ENCODE measurements at regions not wholly inside any gene's neighbourhood (a gene's known extent, or its start where the extent isn't known, plus 50 kb on each side); places are given as distances from the start of the nearest gene placed in this dataset.
A peak's percentile ranks its signal among the peaks of the same experiment; 100 is the strongest.

- ATAC-seq: no peak
- no peaks in the 10 kb centered on the region for H3K36me3 Mint-ChIP-seq (ENCODE audit: low read depth)
- ChIA-PET POLR2A (no interaction called here), CTCF (no interaction called here)
- no peaks in the 10 kb centered on the region for H3K27me3 Mint-ChIP-seq
- peaks cover 6% of the 10 kb centered on the region for H3K9me3 Mint-ChIP-seq
- intact Hi-C loops (cut with micrococcal nuclease): no loop called here
- peaks cover 10% of the 10 kb centered on the region for H3K4me1 Mint-ChIP-seq (ENCODE audit: low read depth)
- no peak for DNase-seq
- H3K4me3 Mint-ChIP-seq: no peak overlapping the region
- TF ChIP-seq, protein P1, sequence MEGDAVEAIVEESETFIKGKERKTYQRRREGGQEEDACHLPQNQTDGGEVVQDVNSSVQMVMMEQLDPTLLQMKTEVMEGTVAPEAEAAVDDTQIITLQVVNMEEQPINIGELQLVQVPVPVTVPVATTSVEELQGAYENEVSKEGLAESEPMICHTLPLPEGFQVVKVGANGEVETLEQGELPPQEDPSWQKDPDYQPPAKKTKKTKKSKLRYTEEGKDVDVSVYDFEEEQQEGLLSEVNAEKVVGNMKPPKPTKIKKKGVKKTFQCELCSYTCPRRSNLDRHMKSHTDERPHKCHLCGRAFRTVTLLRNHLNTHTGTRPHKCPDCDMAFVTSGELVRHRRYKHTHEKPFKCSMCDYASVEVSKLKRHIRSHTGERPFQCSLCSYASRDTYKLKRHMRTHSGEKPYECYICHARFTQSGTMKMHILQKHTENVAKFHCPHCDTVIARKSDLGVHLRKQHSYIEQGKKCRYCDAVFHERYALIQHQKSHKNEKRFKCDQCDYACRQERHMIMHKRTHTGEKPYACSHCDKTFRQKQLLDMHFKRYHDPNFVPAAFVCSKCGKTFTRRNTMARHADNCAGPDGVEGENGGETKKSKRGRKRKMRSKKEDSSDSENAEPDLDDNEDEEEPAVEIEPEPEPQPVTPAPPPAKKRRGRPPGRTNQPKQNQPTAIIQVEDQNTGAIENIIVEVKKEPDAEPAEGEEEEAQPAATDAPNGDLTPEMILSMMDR (IDR thresholded peaks at IDR 0.05): no peak
- H3K27ac Mint-ChIP-seq: no peak overlapping the region
Measured at GRCh38 chr5:68149189-68149588, 66.4 kb upstream of the PIK3R1 start.

- intact Hi-C loops (cut with micrococcal nuclease): no loop called here
- DNase-seq: no peak
- Mint-ChIP-seq H3K27ac (no peak overlapping the region), H3K36me3 (ENCODE audit: low read depth) (no peaks in the 10 kb centered on the region), H3K27me3 (no peaks in the 10 kb centered on the region), H3K4me1 (ENCODE audit: low read depth) (peaks cover 10% of the 10 kb centered on the region), H3K9me3 (peaks cover 7% of the 10 kb centered on the region), H3K4me3 (no peak overlapping the region)
- ATAC-seq: no peak
- TF ChIP-seq, protein P1 (IDR thresholded peaks at IDR 0.05): no peak
- POLR2A ChIA-PET: interaction anchor here (0.5 kb wide), 1 partner anchor 147 kb away, joined by 3 read pairs; no protein-coding TSS in a partner anchor
- CTCF ChIA-PET: interaction anchor here (1.1 kb wide), 1 partner anchor 107 kb away, joined by 3 read pairs; no protein-coding TSS in a partner anchor
Measured at GRCh38 chr5:68148096-68148495, 67.5 kb upstream of the PIK3R1 start.

DNA sequence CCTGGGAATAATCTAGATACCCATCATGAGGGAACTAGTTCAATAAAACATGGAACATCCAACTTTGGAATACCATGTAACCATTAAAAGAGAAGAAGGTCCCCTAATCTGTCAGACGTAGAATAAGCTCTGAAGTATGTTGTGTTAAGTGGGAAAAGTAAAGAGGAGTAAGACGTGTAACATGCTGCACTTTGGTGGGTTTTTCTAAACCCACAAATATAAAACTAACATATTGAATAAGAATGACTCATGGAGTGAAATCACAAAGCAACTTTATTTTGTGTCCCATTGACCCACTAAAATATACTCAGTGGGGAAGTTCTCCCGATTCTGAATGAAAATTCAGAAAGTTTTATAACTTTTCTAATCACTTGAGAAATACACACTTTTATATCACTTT, 67.9 kb upstream of the PIK3R1 start:
- H3K27me3 Mint-ChIP-seq: no peaks in the 10 kb centered on the region
- TF ChIP-seq, protein P1 (IDR thresholded peaks at IDR 0.05): no peak
- CTCF ChIA-PET: interaction anchor here (1.1 kb wide), 1 partner anchor 107 kb away, joined by 3 read pairs; no protein-coding TSS in a partner anchor

DNA sequence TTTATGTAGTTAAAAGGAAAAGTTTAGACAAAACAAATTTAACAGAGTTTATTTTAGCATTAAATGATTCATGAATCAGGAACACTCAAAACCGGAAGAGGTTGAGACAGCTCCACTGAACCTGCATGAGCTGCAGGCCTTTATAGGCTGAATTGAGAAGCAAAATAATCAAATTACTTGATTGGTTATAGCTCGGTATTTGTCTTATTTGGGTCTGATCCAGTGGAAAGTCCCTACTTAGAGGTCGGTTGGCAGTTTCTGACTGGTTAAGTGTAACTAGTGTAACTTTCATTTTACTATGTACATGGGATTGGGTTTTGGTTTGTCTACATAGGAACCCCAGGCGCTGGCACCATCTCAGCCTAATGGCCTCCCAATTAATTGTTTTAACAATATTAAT, 74.1 kb upstream of the PIK3R1 start:
- Mint-ChIP-seq H3K36me3 (ENCODE audit: low read depth) (no peaks in the 10 kb centered on the region), H3K27me3 (peaks cover 1% of the 10 kb centered on the region), H3K4me3 (no peak overlapping the region), H3K4me1 (ENCODE audit: low read depth) (peaks cover 10% of the 10 kb centered on the region), H3K9me3 (peaks cover 10% of the 10 kb centered on the region), H3K27ac (no peak overlapping the region)
- TF ChIP-seq, protein P1 (IDR thresholded peaks at IDR 0.05): no peak
- ChIA-PET POLR2A (no interaction called here), CTCF (no interaction called here)
- DNase-seq (no peak), ATAC-seq (peak; percentile 77)
- intact Hi-C loops (cut with micrococcal nuclease): no loop called here

More for the DNA sequence above, 67.9 kb upstream of the PIK3R1 start:
- DNase-seq (no peak), ATAC-seq (peak; percentile 17)
- Mint-ChIP-seq H3K9me3 (peaks cover 10% of the 10 kb centered on the region), H3K4me1 (ENCODE audit: low read depth) (peaks cover 10% of the 10 kb centered on the region), H3K4me3 (no peak overlapping the region), H3K36me3 (ENCODE audit: low read depth) (no peaks in the 10 kb centered on the region), H3K27ac (no peak overlapping the region)
- POLR2A ChIA-PET: interaction anchor here (0.5 kb wide), 1 partner anchor 148 kb away, joined by 3 read pairs; no protein-coding TSS in a partner anchor
- intact Hi-C loops (cut with micrococcal nuclease): no loop called here

DNA sequence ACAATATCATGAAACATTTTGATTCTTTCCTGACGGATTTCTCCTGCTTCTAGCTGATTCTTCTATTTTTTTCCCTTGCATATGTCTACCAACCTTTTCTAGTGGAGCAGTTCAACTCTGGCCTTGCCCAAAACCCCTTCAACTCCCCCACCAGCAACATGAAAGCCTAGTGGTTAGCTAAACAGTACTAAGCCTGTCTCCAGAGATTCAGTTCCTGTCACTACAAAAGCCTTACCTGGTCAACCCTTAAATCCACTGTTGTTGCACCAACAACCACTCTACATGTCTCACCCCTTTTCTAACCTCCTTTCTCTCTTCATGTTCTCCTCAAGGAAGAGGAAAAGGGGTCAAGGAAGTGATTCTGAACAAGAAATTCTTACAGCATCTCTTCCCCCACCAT, 74.8 kb upstream of the PIK3R1 start:
- peaks cover 10% of the 10 kb centered on the region for H3K9me3 Mint-ChIP-seq
- no peak overlapping the region for H3K27ac Mint-ChIP-seq
- no peak overlapping the region for H3K4me3 Mint-ChIP-seq
- intact Hi-C loops (cut with micrococcal nuclease): no loop called here
- H3K36me3 Mint-ChIP-seq (ENCODE audit: low read depth): no peaks in the 10 kb centered on the region
- ChIA-PET CTCF (no interaction called here), POLR2A (interaction anchor here (0.8 kb wide), 1 partner anchor 13 kb away, joined by 3 read pairs; no protein-coding TSS in a partner anchor)
- TF ChIP-seq, protein P1 (IDR thresholded peaks at IDR 0.05): no peak
- peaks cover 10% of the 10 kb centered on the region for H3K4me1 Mint-ChIP-seq (ENCODE audit: low read depth)
- peaks cover 1% of the 10 kb centered on the region for H3K27me3 Mint-ChIP-seq
- no peak for ATAC-seq
- no peak for DNase-seq
